ENCODE measurements at regions not wholly inside any gene's neighbourhood (a gene's known extent, or its start where the extent isn't known, plus 50 kb on each side); places are given as distances from the start of the nearest gene placed in this dataset.

DNA sequence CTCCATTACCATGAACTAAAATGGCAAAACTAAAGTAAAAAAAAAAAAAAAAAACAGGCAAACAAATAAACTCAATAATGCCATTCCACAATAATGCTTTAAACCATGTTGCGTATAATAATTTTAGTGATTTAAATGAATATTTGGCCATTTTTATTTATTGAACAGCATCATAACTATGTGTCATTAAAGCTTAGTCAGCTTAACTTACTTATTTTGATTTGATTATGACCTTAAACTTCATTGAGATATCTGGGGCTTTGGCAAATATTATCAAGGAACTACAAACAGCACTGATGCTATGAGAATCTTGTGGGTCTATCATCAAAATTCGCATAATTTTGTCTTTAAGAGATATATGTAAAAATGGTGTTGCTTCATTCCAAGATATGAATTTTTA lies 1610.3 kb upstream of the NUDT12 start:
- Histone ChIP-seq H3K27me3 (ENCODE audit: control insufficient read depth in 2 of 2, insufficient read depth in 2 of 2, low read length in 2 of 2) (no peaks in the 10 kb centered on the region), H3K27ac (ENCODE audit: insufficient read depth, low read depth, low read length) (no peak overlapping the region), H3K4me2 (ENCODE audit: insufficient read depth, low read length) (no peak overlapping the region), H3K9ac (replicated peaks; ENCODE audit: extremely low read depth, insufficient read depth, low read length) (no peak overlapping the region), H3K9me1 (replicated peaks; ENCODE audit: control insufficient read depth, extremely low read depth, insufficient read depth, low read length) (no peaks in the 10 kb centered on the region), H4K20me1 (replicated peaks; ENCODE audit: control insufficient read depth, extremely low read depth, insufficient read depth, low read length) (no peaks in the 10 kb centered on the region), H2AFZ (ENCODE audit: low read depth, low read length) (no peak overlapping the region), H3K36me3 (ENCODE audit: control insufficient read depth in 2 of 2, extremely low read depth in 1 of 2, insufficient read depth in 2 of 2, low read length in 2 of 2) (no peaks in the 10 kb centered on the region), H3K4me3 (replicated peaks in 1 of 3; ENCODE audit: insufficient read depth in 1 of 3, low read depth in 1 of 3, low read length in 3 of 3) (no peak overlapping the region), H3K4me1 (ENCODE audit: control insufficient read depth, extremely low read depth, insufficient read depth, low read length) (no peaks in the 10 kb centered on the region), H3K79me2 (ENCODE audit: control insufficient read depth, insufficient read depth, low read length) (no peaks in the 10 kb centered on the region), H3K9me3 (replicated peaks; ENCODE audit: control insufficient read depth, insufficient read depth, low read length) (no peaks in the 10 kb centered on the region)
- no TSS peak for BruUV-seq (replicated peaks)
- TF ChIP-seq FOS (IDR thresholded peaks at IDR 0.05; ENCODE audit: borderline replicate concordance, insufficient read depth, low read length) (no peak), EZH2 (IDR thresholded peaks at IDR 0.05; ENCODE audit: borderline replicate concordance, low read depth, low read length, severe bottlenecking) (no peak), POLR2A (IDR thresholded peaks at IDR 0.05; ENCODE audit: low read depth, low read length) (no peak), POLR2AphosphoS5 (IDR thresholded peaks at IDR 0.05; ENCODE audit: insufficient read depth, low read depth, low read length) (no peak), GATA2 (IDR thresholded peaks at IDR 0.05; ENCODE audit: insufficient read depth, insufficient read length, low read depth, low read length) (no peak), MAX (IDR thresholded peaks at IDR 0.05; ENCODE audit: insufficient read depth, insufficient read length) (no peak)
- TF ChIP-seq, protein P1, sequence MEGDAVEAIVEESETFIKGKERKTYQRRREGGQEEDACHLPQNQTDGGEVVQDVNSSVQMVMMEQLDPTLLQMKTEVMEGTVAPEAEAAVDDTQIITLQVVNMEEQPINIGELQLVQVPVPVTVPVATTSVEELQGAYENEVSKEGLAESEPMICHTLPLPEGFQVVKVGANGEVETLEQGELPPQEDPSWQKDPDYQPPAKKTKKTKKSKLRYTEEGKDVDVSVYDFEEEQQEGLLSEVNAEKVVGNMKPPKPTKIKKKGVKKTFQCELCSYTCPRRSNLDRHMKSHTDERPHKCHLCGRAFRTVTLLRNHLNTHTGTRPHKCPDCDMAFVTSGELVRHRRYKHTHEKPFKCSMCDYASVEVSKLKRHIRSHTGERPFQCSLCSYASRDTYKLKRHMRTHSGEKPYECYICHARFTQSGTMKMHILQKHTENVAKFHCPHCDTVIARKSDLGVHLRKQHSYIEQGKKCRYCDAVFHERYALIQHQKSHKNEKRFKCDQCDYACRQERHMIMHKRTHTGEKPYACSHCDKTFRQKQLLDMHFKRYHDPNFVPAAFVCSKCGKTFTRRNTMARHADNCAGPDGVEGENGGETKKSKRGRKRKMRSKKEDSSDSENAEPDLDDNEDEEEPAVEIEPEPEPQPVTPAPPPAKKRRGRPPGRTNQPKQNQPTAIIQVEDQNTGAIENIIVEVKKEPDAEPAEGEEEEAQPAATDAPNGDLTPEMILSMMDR (IDR thresholded peaks at IDR 0.05; ENCODE audit: extremely low read depth in 1 of 2, insufficient read depth in 1 of 2, low read depth in 1 of 2, low read length in 2 of 2) = no peak
- DNase-seq (ENCODE audit: low read depth, low spot score) (no peak), FAIRE-seq (no peak)
- intact Hi-C loops (cut with micrococcal nuclease) = no loop called here
- ChIA-PET POLR2A (no interaction called here), CTCF (no interaction called here)
- dilution Hi-C loops (cut with MboI; ENCODE audit: extremely low pct_ligation_motif_present, low sequenced_read_pairs) = no loop called here

All from endothelial cell of umbilical vein (primary cell).